Stomach (tissue), 8 donors: ENCODE measurements at regions not wholly inside any gene's neighbourhood (a gene's known extent, or its start where the extent isn't known, plus 50 kb on each side); places are given as distances from the start of the nearest gene placed in this dataset.

Experiments used
- DNase-seq, 2 donors: peaks; one replicate each; pipeline versions ENCODE4 v3.0.0 to v3.0.0-alpha.2; 2013 to 2019
- H3K27ac ChIP-seq, 5 donors: fragments of 200-600 bp in 4 of 5; sonication (generic) in 4 of 5; one replicate each; pipeline ENCODE4 v1.5.1; 2013 to 2019; ENCODE audit warnings: mild to moderate bottlenecking in 1 of 5, moderate library complexity in 1 of 5
- H3K27me3 ChIP-seq, 3 donors: fragments of 200-600 bp; sonication (generic); one replicate each; pipeline ENCODE4 v1.5.1; 2017 to 2019; ENCODE audit warnings: mixed run types in 1 of 3
- H3K36me3 ChIP-seq, 4 donors: fragments of 200-600 bp; sonication (generic); 1 replicate in 3 of 4; 2 replicates in 1 of 4; pipeline ENCODE4 v1.5.1; 2016 to 2019
- H3K4me1 ChIP-seq, 4 donors: fragments of 200-600 bp; sonication (generic); one replicate each; pipeline ENCODE4 v1.5.1; 2016 to 2019
- H3K4me3 ChIP-seq, 4 donors: fragments of 200-600 bp; sonication (generic) in 3 of 4; one replicate each; pipeline ENCODE4 v1.5.1; 2016 to 2019; ENCODE audit warnings: mild to moderate bottlenecking in 1 of 4
- H3K9me3 ChIP-seq, 4 donors: fragments of 200-600 bp; sonication (generic); one replicate each; pipeline ENCODE4 v1.5.1; 2016 to 2019
- EP300 ChIP-seq: sonication (generic); formaldehyde crosslinking; IDR thresholded peaks from one replicate; pipeline ENCODE4 v1.6.1; 2017; ENCODE audit warnings: antibody characterized with exemption
- POLR2A ChIP-seq, 4 donors: fragments of 450-650 bp; IDR thresholded peaks; one replicate each; pipeline ENCODE4 v1.6.1; 2016; ENCODE audit warnings: antibody characterized with exemption in 4 of 4, control low read depth in 2 of 4, mild to moderate bottlenecking in 1 of 4, moderate library complexity in 1 of 4
- POLR2AphosphoS5 ChIP-seq, 3 donors: sonication (generic); formaldehyde crosslinking; IDR thresholded peaks; one replicate each; pipeline ENCODE4 v1.6.1; 2016; ENCODE audit warnings: antibody characterized with exemption in 3 of 3
- WGBS, 5 donors: extraction: QIAGEN DNeasy Blood & Tissue Kit in 3 of 5; methylation state at CpG; one replicate each; pipeline versions ENCODE4 v1.1.5 to v1.1.7; 2013 to 2018; 5-methylcytosine and 5-hydroxymethylcytosine counted together
- intact Hi-C: fragments of 100-400 bp; cut with DNase I; formaldehyde crosslinking; loops from one replicate; pipeline ENCODE4 v1.15.1; 2023; ENCODE audit warnings: low total_unique reads
- TF ChIP-seq, protein P1 (sequence below), 7 experiments: fragments of 450-650 bp in 4 of 7; fragments of 200-600 bp in 3 of 7; sonication (generic) in 3 of 7; IDR thresholded peaks; one replicate each; pipeline ENCODE4 v1.5.1; 2016 to 2019; ENCODE audit warnings: antibody characterized with exemption in 7 of 7, control low read depth in 2 of 7, mild to moderate bottlenecking in 1 of 7
- donor health status: healthy with polysubstance abuse.
- donor health status: Bipolar disorder and iron deficiency.
- donor health status: healthy.

DNA sequence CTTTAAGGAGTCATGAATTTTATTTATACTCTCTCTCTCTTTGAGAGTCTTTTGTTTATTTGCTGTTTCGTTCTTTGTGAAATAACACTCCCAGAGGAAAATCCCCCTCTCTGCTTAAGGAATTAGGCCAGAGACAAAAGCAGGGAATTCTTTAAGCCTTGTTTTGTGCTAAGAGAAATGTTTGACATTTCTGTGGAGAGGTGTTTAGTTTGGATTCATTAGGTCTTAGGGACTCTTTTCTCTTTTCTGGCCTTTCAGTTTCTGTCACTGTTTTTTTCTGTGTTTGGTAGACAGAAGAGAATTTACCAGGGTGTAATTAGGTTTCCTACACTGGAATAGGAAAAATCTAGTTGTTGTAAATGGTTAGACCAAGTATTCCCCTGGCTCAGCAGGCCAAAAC lies 241.8 kb upstream of the NR2F2 start:
- peaks cover 0 to 6% (median 2%) of the 10 kb centered on the region in 4 donors for H3K4me1 ChIP-seq
- H3K9me3 ChIP-seq = no peaks in the 10 kb centered on the region
- 48 to 71% (median 56%) methylated on average over 1 of the region's 1 CpG for WGBS, 5 donors
- no peaks in the 10 kb centered on the region for H3K36me3 ChIP-seq
- intact Hi-C loops = no loop called here
- no peak for DNase-seq
- TF ChIP-seq POLR2AphosphoS5 (IDR thresholded peaks at IDR 0.05) (no peak), EP300 (no peak), POLR2A (IDR thresholded peaks at IDR 0.05) (no peak)
- TF ChIP-seq, protein P1, sequence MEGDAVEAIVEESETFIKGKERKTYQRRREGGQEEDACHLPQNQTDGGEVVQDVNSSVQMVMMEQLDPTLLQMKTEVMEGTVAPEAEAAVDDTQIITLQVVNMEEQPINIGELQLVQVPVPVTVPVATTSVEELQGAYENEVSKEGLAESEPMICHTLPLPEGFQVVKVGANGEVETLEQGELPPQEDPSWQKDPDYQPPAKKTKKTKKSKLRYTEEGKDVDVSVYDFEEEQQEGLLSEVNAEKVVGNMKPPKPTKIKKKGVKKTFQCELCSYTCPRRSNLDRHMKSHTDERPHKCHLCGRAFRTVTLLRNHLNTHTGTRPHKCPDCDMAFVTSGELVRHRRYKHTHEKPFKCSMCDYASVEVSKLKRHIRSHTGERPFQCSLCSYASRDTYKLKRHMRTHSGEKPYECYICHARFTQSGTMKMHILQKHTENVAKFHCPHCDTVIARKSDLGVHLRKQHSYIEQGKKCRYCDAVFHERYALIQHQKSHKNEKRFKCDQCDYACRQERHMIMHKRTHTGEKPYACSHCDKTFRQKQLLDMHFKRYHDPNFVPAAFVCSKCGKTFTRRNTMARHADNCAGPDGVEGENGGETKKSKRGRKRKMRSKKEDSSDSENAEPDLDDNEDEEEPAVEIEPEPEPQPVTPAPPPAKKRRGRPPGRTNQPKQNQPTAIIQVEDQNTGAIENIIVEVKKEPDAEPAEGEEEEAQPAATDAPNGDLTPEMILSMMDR (IDR thresholded peaks at IDR 0.05) = no peak
- no peak overlapping the region for H3K4me3 ChIP-seq
- H3K27ac ChIP-seq = peak overlapping the region in 3 of 5 donors; percentile 7 to 44 (median 14)
- no peaks in the 10 kb centered on the region for H3K27me3 ChIP-seq

DNA sequence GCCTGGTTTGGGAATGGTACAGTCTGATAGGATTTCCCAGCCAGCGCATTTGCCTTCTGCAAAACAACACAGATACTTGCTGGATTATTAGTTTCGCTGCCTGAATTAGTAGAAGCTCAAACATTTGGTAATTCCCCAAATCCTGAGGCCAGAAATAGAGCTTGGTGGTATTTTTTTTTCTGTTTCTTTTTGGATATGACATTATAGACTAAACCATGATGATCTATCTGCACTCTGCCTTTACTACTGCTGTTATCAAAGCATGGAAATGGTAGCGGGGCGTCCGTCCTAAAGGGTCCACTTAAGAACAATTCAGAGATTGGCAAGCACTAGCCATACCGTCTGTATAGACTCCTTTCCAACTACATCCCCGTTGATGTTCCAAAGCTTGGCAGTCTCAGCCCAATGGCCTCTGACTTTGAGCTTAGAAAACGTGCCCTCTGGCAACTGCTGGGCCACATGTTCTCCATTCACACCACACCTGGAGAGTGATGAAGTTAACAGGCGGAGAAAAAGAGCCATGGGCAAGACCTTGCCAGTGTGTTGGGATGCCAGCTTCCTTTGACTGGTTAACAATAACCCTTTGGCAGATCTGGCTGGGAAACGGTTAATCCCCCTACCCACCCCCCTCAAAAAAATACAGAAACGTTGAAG lies 241.0 kb upstream of the NR2F2 start:
- H3K4me1 ChIP-seq = peaks cover 0 to 6% (median 2%) of the 10 kb centered on the region in 4 donors
- intact Hi-C loops = no loop called here
- no peaks in the 10 kb centered on the region for H3K36me3 ChIP-seq
- no peaks in the 10 kb centered on the region for H3K27me3 ChIP-seq
- DNase-seq = no peak
- TF ChIP-seq POLR2AphosphoS5 (IDR thresholded peaks at IDR 0.05) (no peak), POLR2A (IDR thresholded peaks at IDR 0.05) (no peak), EP300 (no peak)
- TF ChIP-seq, protein P1 (IDR thresholded peaks at IDR 0.05) = no peak
- H3K27ac ChIP-seq = peak overlapping the region in 2 of 5 donors; percentile 7 to 44
- 69 to 78% (median 71%) methylated on average over 11 of the region's 11 CpGs for WGBS, 5 donors
- H3K4me3 ChIP-seq = no peak overlapping the region
- no peaks in the 10 kb centered on the region for H3K9me3 ChIP-seq

DNA sequence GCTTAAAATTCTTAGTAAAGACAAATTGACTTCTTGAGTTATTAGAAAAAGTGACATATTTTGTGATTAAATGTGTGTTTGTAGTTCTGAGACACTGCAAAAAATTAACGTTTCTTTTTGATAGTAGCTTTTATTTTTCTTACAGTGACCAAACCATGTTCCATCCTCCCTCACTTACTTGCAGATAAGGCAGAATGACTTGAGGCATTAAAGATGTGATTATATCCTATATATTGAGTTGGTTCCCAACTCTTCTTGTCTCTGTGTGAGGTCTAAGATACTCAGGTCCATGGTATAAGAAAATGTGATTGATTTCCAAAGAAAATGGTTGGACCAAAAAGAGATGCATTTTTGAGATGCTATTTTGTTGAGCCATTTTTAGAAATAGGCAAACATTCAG lies 238.3 kb upstream of the NR2F2 start:
- TF ChIP-seq EP300 = no peak
- no peak for TF ChIP-seq POLR2A (IDR thresholded peaks at IDR 0.05)
- no peak for TF ChIP-seq POLR2AphosphoS5 (IDR thresholded peaks at IDR 0.05)
- TF ChIP-seq, protein P1 (IDR thresholded peaks at IDR 0.05) = no peak
- peaks cover 0 to 6% (median 2%) of the 10 kb centered on the region in 4 donors for H3K4me1 ChIP-seq
- H3K27ac ChIP-seq = no peak overlapping the region
- no peaks in the 10 kb centered on the region for H3K9me3 ChIP-seq
- DNase-seq = peak in 1 of 2 donors; percentile 12
- no peaks in the 10 kb centered on the region for H3K27me3 ChIP-seq
- H3K36me3 ChIP-seq = no peaks in the 10 kb centered on the region
- WGBS, 5 donors = 32 to 48% (median 36%) methylated on average over 1 of the region's 1 CpG
- intact Hi-C loops = no loop called here
- no peak overlapping the region for H3K4me3 ChIP-seq

DNA sequence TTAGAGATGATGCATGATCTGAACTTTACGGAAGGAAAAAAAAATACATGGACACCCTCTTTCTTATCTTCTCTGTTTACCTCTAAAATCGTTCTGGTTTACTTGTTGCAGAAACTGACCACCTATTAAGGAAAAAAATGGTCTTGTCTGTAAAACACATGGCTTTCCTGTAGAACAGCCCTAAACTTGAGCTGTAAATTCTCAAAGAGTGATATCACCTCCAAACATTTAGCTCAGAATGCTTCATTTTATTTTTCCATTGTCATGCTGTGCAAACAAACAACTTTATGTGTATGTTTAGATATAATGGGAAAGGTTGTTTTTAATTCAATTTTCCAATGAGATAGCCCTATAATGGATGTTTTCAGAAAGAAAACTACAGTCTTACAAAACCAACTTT lies 237.4 kb upstream of the NR2F2 start:
- intact Hi-C loops = no loop called here
- H3K27me3 ChIP-seq = no peaks in the 10 kb centered on the region
- H3K27ac ChIP-seq = no peak overlapping the region
- H3K4me1 ChIP-seq = no peaks in the 10 kb centered on the region
- no peak for TF ChIP-seq POLR2AphosphoS5 (IDR thresholded peaks at IDR 0.05)
- TF ChIP-seq, protein P1 (IDR thresholded peaks at IDR 0.05) = no peak
- TF ChIP-seq POLR2A (IDR thresholded peaks at IDR 0.05) = no peak
- no peak for TF ChIP-seq EP300
- WGBS, 5 donors = 43 to 56% (median 46%) methylated on average over 2 of the region's 2 CpGs
- H3K4me3 ChIP-seq = no peak overlapping the region
- H3K9me3 ChIP-seq = no peaks in the 10 kb centered on the region
- no peak for DNase-seq
- H3K36me3 ChIP-seq = no peaks in the 10 kb centered on the region
